Calu3 (cell line): ENCODE measurements at regions not wholly inside any gene's neighbourhood (a gene's known extent, or its start where the extent isn't known, plus 50 kb on each side); places are given as distances from the start of the nearest gene placed in this dataset.

ENCODE experiments used
- BruUV-seq: library from RNA; stranded (reverse); fragments of 400-500 nt; replicated peaks from 2 replicates; lab custom pipeline; 2021; lab: Mats Ljungman, UMichigan
- CTCF ChIA-PET: fragments of 300-600 bp; sonication (Branson Sonifier 250); formaldehyde crosslinking; loops from one replicate; lab custom pipeline; 2022; ENCODE audit warnings: antibody characterized with exemption; lab: Charles Lee
- DNase-seq: peaks from one replicate; pipeline ENCODE4 v3.0.0; 2022
- H3K27ac Mint-ChIP-seq: one replicate; pipeline ENCODE4 v1.8.0; 2022; ENCODE audit warnings: mixed read lengths; ENCODE audit not compliant: unreplicated experiment
- H3K27me3 Mint-ChIP-seq: one replicate; pipeline ENCODE4 v1.8.0; 2022; ENCODE audit warnings: mixed read lengths; ENCODE audit not compliant: unreplicated experiment
- H3K36me3 Mint-ChIP-seq: one replicate; pipeline ENCODE4 v1.8.0; 2022; ENCODE audit warnings: mild to moderate bottlenecking, moderate library complexity, mixed read lengths; ENCODE audit not compliant: insufficient read depth, unreplicated experiment
- H3K4me1 Mint-ChIP-seq: one replicate; pipeline ENCODE4 v1.8.0; 2022; ENCODE audit warnings: mild to moderate bottlenecking, low read depth, mixed read lengths; ENCODE audit not compliant: unreplicated experiment
- H3K4me3 Mint-ChIP-seq: one replicate; pipeline ENCODE4 v1.8.0; 2022; ENCODE audit warnings: mild to moderate bottlenecking, low read depth, moderate library complexity, mixed read lengths; ENCODE audit not compliant: unreplicated experiment
- H3K9me3 Mint-ChIP-seq: one replicate; pipeline ENCODE4 v1.8.0; 2022; ENCODE audit warnings: low read depth, mixed read lengths; ENCODE audit not compliant: unreplicated experiment
- CTCF ChIP-seq: fragments of 200-600 bp; IDR thresholded peaks from one replicate; pipeline ENCODE4 v1.8.0; 2022; ENCODE audit warnings: antibody characterized with exemption; ENCODE audit not compliant: unreplicated experiment
- intact Hi-C: fragments of 100-400 bp; cut with micrococcal nuclease; formaldehyde crosslinking; loops from one replicate; pipeline ENCODE4 v1.10.0; 2022; ENCODE audit not compliant: unreplicated experiment

- BruUV-seq: no TSS peak
- CTCF ChIA-PET: no interaction called here
- Mint-ChIP-seq H3K9me3 (peaks cover 7% of the 10 kb centered on the region), H3K36me3 (no peaks in the 10 kb centered on the region), H3K4me3 (no peak overlapping the region), H3K4me1 (no peaks in the 10 kb centered on the region), H3K27ac (no peak overlapping the region), H3K27me3 (no peaks in the 10 kb centered on the region)
- TF ChIP-seq CTCF: no peak
- DNase-seq: no peak
- intact Hi-C loops: no loop called here
These were observed 1183.1 kb upstream of the TMEFF2 start for GRCh38 chr2:193377789-193378188.

DNA sequence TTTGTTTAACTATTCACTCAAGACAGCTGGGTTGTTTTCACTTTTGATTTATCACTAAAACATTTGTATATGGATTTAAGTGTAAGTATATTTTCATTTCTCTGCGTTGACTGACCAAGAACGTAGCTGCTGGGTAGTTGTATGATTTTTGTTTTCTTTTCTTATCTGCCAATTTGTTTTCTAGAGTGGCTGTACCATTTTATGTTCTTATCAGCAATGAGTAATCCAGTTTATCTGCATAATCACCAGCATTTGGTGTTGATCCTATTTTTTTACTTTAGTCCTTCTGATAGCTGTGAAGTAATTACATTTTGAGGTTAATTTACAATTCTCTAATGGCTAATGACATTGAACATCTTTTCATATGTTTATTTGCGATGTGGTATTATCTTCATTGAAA, 1178.4 kb upstream of the TMEFF2 start:
- peaks cover 7% of the 10 kb centered on the region for H3K9me3 Mint-ChIP-seq
- no TSS peak for BruUV-seq
- no peaks in the 10 kb centered on the region for H3K27me3 Mint-ChIP-seq
- no peak overlapping the region for H3K27ac Mint-ChIP-seq
- intact Hi-C loops: no loop called here
- H3K36me3 Mint-ChIP-seq: no peaks in the 10 kb centered on the region
- H3K4me3 Mint-ChIP-seq: no peak overlapping the region
- CTCF ChIA-PET: no interaction called here
- no peak for DNase-seq
- TF ChIP-seq CTCF: no peak
- no peaks in the 10 kb centered on the region for H3K4me1 Mint-ChIP-seq

DNA sequence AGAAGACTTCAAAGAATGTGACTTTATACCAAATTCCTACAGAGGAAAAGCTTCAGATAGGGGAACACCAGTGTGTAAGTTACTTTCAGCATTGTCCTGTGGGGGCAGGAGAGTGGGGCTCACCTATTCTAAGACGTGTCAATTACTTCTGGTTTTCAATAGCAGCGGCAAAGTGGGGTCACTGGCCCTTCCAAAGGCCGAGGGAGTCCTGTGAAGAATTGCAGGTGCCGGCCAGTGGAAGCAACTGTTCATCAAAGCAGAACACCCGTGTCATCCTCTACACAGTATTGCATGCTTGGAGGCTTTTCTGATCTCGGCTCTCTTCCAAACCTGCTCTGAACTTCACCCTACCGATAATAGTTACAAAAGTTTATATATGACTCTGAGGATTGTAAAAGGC, 1176.5 kb upstream of the TMEFF2 start:
- H3K4me3 Mint-ChIP-seq: no peak overlapping the region
- no peaks in the 10 kb centered on the region for H3K4me1 Mint-ChIP-seq
- BruUV-seq: no TSS peak
- no peak overlapping the region for H3K27ac Mint-ChIP-seq
- peaks cover 4% of the 10 kb centered on the region for H3K9me3 Mint-ChIP-seq
- no peak for TF ChIP-seq CTCF
- H3K27me3 Mint-ChIP-seq: no peaks in the 10 kb centered on the region
- DNase-seq: no peak
- CTCF ChIA-PET: no interaction called here
- no peaks in the 10 kb centered on the region for H3K36me3 Mint-ChIP-seq
- intact Hi-C loops: no loop called here

GRCh38 chr2:193368615-193369014, 1173.9 kb upstream of the TMEFF2 start:
- no peak for TF ChIP-seq CTCF
- no peak for DNase-seq
- Mint-ChIP-seq H3K27ac (no peak overlapping the region), H3K4me1 (no peaks in the 10 kb centered on the region), H3K4me3 (no peak overlapping the region), H3K9me3 (no peaks in the 10 kb centered on the region), H3K36me3 (no peaks in the 10 kb centered on the region), H3K27me3 (no peaks in the 10 kb centered on the region)
- CTCF ChIA-PET: no interaction called here
- intact Hi-C loops: no loop called here
- no TSS peak for BruUV-seq
